Keratinocyte (primary cell): ENCODE measurements at regions not wholly inside any gene's neighbourhood (a gene's known extent, or its start where the extent isn't known, plus 50 kb on each side); places are given as distances from the start of the nearest gene placed in this dataset.

Source experiments
- EZH2 ChIP-seq: IDR thresholded peaks from one replicate; pipeline ENCODE4 v1.6.1; 2012; ENCODE audit warnings: inconsistent platforms, mild to moderate bottlenecking, low read length, moderate library complexity
- TF ChIP-seq, protein P1 (sequence below), 3 experiments: IDR thresholded peaks in 1 of 3; conservative IDR thresholded peaks in 1 of 3; optimal IDR thresholded peaks in 1 of 3; 2 replicates in 2 of 3; 3 replicates in 1 of 3; pipeline versions ENCODE3 to v1.5.1; 2011; ENCODE audit warnings: low read length in 3 of 3, mild to moderate bottlenecking in 3 of 3, moderate library complexity in 2 of 3, control low read depth in 1 of 3, inconsistent platforms in 1 of 3; ENCODE audit not compliant: insufficient read depth in 2 of 3; ENCODE audit errors: extremely low read depth in 1 of 3

DNA sequence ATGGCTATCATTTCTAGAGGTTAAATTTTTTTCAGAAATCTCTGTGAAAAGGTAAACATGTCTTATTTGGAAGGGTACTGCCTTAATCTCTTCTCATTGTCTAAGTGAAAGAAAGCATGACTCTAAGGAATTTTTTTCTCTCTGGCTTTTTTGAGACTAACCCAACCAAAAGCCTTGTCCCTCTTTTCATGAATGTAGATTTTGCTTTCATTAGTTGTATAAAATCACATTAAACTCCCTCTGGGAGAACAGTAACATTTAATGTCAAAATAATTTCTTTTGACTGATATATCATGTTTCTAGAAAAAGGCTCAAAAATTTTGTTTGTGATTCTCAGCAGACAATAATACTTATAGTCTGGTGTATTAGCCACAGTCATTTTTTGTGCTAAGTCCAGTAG is 168.4 kb upstream of the SPOPL start:
- TF ChIP-seq, protein P1, sequence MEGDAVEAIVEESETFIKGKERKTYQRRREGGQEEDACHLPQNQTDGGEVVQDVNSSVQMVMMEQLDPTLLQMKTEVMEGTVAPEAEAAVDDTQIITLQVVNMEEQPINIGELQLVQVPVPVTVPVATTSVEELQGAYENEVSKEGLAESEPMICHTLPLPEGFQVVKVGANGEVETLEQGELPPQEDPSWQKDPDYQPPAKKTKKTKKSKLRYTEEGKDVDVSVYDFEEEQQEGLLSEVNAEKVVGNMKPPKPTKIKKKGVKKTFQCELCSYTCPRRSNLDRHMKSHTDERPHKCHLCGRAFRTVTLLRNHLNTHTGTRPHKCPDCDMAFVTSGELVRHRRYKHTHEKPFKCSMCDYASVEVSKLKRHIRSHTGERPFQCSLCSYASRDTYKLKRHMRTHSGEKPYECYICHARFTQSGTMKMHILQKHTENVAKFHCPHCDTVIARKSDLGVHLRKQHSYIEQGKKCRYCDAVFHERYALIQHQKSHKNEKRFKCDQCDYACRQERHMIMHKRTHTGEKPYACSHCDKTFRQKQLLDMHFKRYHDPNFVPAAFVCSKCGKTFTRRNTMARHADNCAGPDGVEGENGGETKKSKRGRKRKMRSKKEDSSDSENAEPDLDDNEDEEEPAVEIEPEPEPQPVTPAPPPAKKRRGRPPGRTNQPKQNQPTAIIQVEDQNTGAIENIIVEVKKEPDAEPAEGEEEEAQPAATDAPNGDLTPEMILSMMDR (optimal IDR thresholded peaks at IDR 0.05 in 1 of 3, IDR thresholded peaks at IDR 0.05 in 1 of 3, conservative IDR thresholded peaks at IDR 0.05 in 1 of 3; ENCODE audit: extremely low read depth in 1 of 3, insufficient read depth in 2 of 3, low read length in 3 of 3), result no peak
- no peak for TF ChIP-seq EZH2
